ENCODE measurements at regions not wholly inside any gene's neighbourhood (a gene's known extent, or its start where the extent isn't known, plus 50 kb on each side); places are given as distances from the start of the nearest gene placed in this dataset.

- no peak overlapping the region for H3K4me2 ChIP-seq (ENCODE audit: low read length)
- no peak overlapping the region for H3K9ac ChIP-seq (ENCODE audit: low read depth, low read length)
- no peaks in the 10 kb centered on the region for H3K36me3 ChIP-seq (ENCODE audit: insufficient read depth, low read length)
- no peaks in the 10 kb centered on the region for H3K9me3 ChIP-seq (replicated peaks; ENCODE audit: low read length)
- no peak overlapping the region for H3K4me3 ChIP-seq (ENCODE audit: low read length)
- no peaks in the 10 kb centered on the region for H3K27me3 ChIP-seq (ENCODE audit: control insufficient read depth, insufficient read depth, low read length)
- no peaks in the 10 kb centered on the region for H3K4me1 ChIP-seq (ENCODE audit: control insufficient read depth, insufficient read depth, low read length)
These were observed 122.5 kb upstream of the SPHKAP start for GRCh38 chr2:228303960-228304359.

- no peak overlapping the region for H3K9ac ChIP-seq (ENCODE audit: low read depth, low read length)
- H3K4me2 ChIP-seq (ENCODE audit: low read length): no peak overlapping the region
- no peak overlapping the region for H3K4me3 ChIP-seq (ENCODE audit: low read length)
- no peaks in the 10 kb centered on the region for H3K9me3 ChIP-seq (replicated peaks; ENCODE audit: low read length)
- no peaks in the 10 kb centered on the region for H3K36me3 ChIP-seq (ENCODE audit: insufficient read depth, low read length)
- no peaks in the 10 kb centered on the region for H3K4me1 ChIP-seq (ENCODE audit: control insufficient read depth, insufficient read depth, low read length)
- no peaks in the 10 kb centered on the region for H3K27me3 ChIP-seq (ENCODE audit: control insufficient read depth, insufficient read depth, low read length)
These were observed 102.1 kb upstream of the SPHKAP start for GRCh38 chr2:228283491-228284171.

GRCh38 chr2:228282376-228282775 lies 100.9 kb upstream of the SPHKAP start:
- Histone ChIP-seq H3K9me3 (replicated peaks; ENCODE audit: low read length) (no peaks in the 10 kb centered on the region), H3K9ac (ENCODE audit: low read depth, low read length) (no peak overlapping the region), H3K4me3 (ENCODE audit: low read length) (no peak overlapping the region), H3K4me1 (ENCODE audit: control insufficient read depth, insufficient read depth, low read length) (no peaks in the 10 kb centered on the region), H3K27me3 (ENCODE audit: control insufficient read depth, insufficient read depth, low read length) (no peaks in the 10 kb centered on the region), H3K36me3 (ENCODE audit: insufficient read depth, low read length) (no peaks in the 10 kb centered on the region), H3K4me2 (ENCODE audit: low read length) (no peak overlapping the region)

GRCh38 chr2:228273159-228273558 lies 91.7 kb upstream of the SPHKAP start:
- no peaks in the 10 kb centered on the region for H3K27me3 ChIP-seq (ENCODE audit: control insufficient read depth, insufficient read depth, low read length)
- H3K4me3 ChIP-seq (ENCODE audit: low read length): no peak overlapping the region
- H3K4me2 ChIP-seq (ENCODE audit: low read length): no peak overlapping the region
- H3K9me3 ChIP-seq (replicated peaks; ENCODE audit: low read length): no peaks in the 10 kb centered on the region
- no peak overlapping the region for H3K9ac ChIP-seq (ENCODE audit: low read depth, low read length)
- H3K36me3 ChIP-seq (ENCODE audit: insufficient read depth, low read length): no peaks in the 10 kb centered on the region
- no peaks in the 10 kb centered on the region for H3K4me1 ChIP-seq (ENCODE audit: control insufficient read depth, insufficient read depth, low read length)

- Histone ChIP-seq H3K4me1 (ENCODE audit: control insufficient read depth, insufficient read depth, low read length) (no peaks in the 10 kb centered on the region), H3K27me3 (ENCODE audit: control insufficient read depth, insufficient read depth, low read length) (no peaks in the 10 kb centered on the region), H3K9ac (ENCODE audit: low read depth, low read length) (no peak overlapping the region), H3K36me3 (ENCODE audit: insufficient read depth, low read length) (no peaks in the 10 kb centered on the region), H3K9me3 (replicated peaks; ENCODE audit: low read length) (no peaks in the 10 kb centered on the region), H3K4me2 (ENCODE audit: low read length) (no peak overlapping the region), H3K4me3 (ENCODE audit: low read length) (no peak overlapping the region)
These were observed 87.9 kb upstream of the SPHKAP start for GRCh38 chr2:228269351-228269750.

- no peak overlapping the region for H3K9ac ChIP-seq (ENCODE audit: low read depth, low read length)
- H3K4me3 ChIP-seq (ENCODE audit: low read length): no peak overlapping the region
- no peaks in the 10 kb centered on the region for H3K4me1 ChIP-seq (ENCODE audit: control insufficient read depth, insufficient read depth, low read length)
- H3K36me3 ChIP-seq (ENCODE audit: insufficient read depth, low read length): no peaks in the 10 kb centered on the region
- H3K27me3 ChIP-seq (ENCODE audit: control insufficient read depth, insufficient read depth, low read length): no peaks in the 10 kb centered on the region
- H3K9me3 ChIP-seq (replicated peaks; ENCODE audit: low read length): no peaks in the 10 kb centered on the region
- no peak overlapping the region for H3K4me2 ChIP-seq (ENCODE audit: low read length)
These were observed 87.3 kb upstream of the SPHKAP start for GRCh38 chr2:228268756-228269155.

- Histone ChIP-seq H3K9ac (ENCODE audit: low read depth, low read length) (no peak overlapping the region), H3K27me3 (ENCODE audit: control insufficient read depth, insufficient read depth, low read length) (no peaks in the 10 kb centered on the region), H3K4me3 (ENCODE audit: low read length) (no peak overlapping the region), H3K9me3 (replicated peaks; ENCODE audit: low read length) (no peaks in the 10 kb centered on the region), H3K4me2 (ENCODE audit: low read length) (no peak overlapping the region), H3K36me3 (ENCODE audit: insufficient read depth, low read length) (no peaks in the 10 kb centered on the region), H3K4me1 (ENCODE audit: control insufficient read depth, insufficient read depth, low read length) (no peaks in the 10 kb centered on the region)
These were observed 86.8 kb upstream of the SPHKAP start for GRCh38 chr2:228268301-228268700.

GRCh38 chr2:228263156-228263555 lies 81.7 kb upstream of the SPHKAP start:
- H3K9me3 ChIP-seq (replicated peaks; ENCODE audit: low read length): no peaks in the 10 kb centered on the region
- no peaks in the 10 kb centered on the region for H3K4me1 ChIP-seq (ENCODE audit: control insufficient read depth, insufficient read depth, low read length)
- H3K9ac ChIP-seq (ENCODE audit: low read depth, low read length): no peak overlapping the region
- H3K36me3 ChIP-seq (ENCODE audit: insufficient read depth, low read length): no peaks in the 10 kb centered on the region
- no peak overlapping the region for H3K4me2 ChIP-seq (ENCODE audit: low read length)
- H3K4me3 ChIP-seq (ENCODE audit: low read length): no peak overlapping the region
- no peaks in the 10 kb centered on the region for H3K27me3 ChIP-seq (ENCODE audit: control insufficient read depth, insufficient read depth, low read length)

GRCh38 chr2:228261546-228261945 lies 80.1 kb upstream of the SPHKAP start:
- no peak overlapping the region for H3K4me3 ChIP-seq (ENCODE audit: low read length)
- no peaks in the 10 kb centered on the region for H3K4me1 ChIP-seq (ENCODE audit: control insufficient read depth, insufficient read depth, low read length)
- H3K9me3 ChIP-seq (replicated peaks; ENCODE audit: low read length): no peaks in the 10 kb centered on the region
- no peaks in the 10 kb centered on the region for H3K36me3 ChIP-seq (ENCODE audit: insufficient read depth, low read length)
- no peak overlapping the region for H3K9ac ChIP-seq (ENCODE audit: low read depth, low read length)
- no peaks in the 10 kb centered on the region for H3K27me3 ChIP-seq (ENCODE audit: control insufficient read depth, insufficient read depth, low read length)
- no peak overlapping the region for H3K4me2 ChIP-seq (ENCODE audit: low read length)

GRCh38 chr2:228257379-228257778 lies 75.9 kb upstream of the SPHKAP start:
- Histone ChIP-seq H3K4me1 (ENCODE audit: control insufficient read depth, insufficient read depth, low read length) (no peaks in the 10 kb centered on the region), H3K9me3 (replicated peaks; ENCODE audit: low read length) (no peaks in the 10 kb centered on the region), H3K27me3 (ENCODE audit: control insufficient read depth, insufficient read depth, low read length) (no peaks in the 10 kb centered on the region), H3K9ac (ENCODE audit: low read depth, low read length) (no peak overlapping the region), H3K4me3 (ENCODE audit: low read length) (no peak overlapping the region), H3K36me3 (ENCODE audit: insufficient read depth, low read length) (no peaks in the 10 kb centered on the region), H3K4me2 (ENCODE audit: low read length) (no peak overlapping the region)

GRCh38 chr2:228253752-228254151 lies 72.3 kb upstream of the SPHKAP start:
- Histone ChIP-seq H3K4me2 (ENCODE audit: low read length) (no peak overlapping the region), H3K9me3 (replicated peaks; ENCODE audit: low read length) (no peaks in the 10 kb centered on the region), H3K4me3 (ENCODE audit: low read length) (no peak overlapping the region), H3K4me1 (ENCODE audit: control insufficient read depth, insufficient read depth, low read length) (no peaks in the 10 kb centered on the region), H3K9ac (ENCODE audit: low read depth, low read length) (no peak overlapping the region), H3K36me3 (ENCODE audit: insufficient read depth, low read length) (no peaks in the 10 kb centered on the region), H3K27me3 (ENCODE audit: control insufficient read depth, insufficient read depth, low read length) (no peaks in the 10 kb centered on the region)

- H3K4me1 ChIP-seq (ENCODE audit: control insufficient read depth, insufficient read depth, low read length): no peaks in the 10 kb centered on the region
These were observed 65.8 kb upstream of the SPHKAP start for GRCh38 chr2:228247335-228247734.

More at GRCh38 chr2:228247335-228247734, 65.8 kb upstream of the SPHKAP start:
- H3K9ac ChIP-seq (ENCODE audit: low read depth, low read length): no peak overlapping the region
- H3K27me3 ChIP-seq (ENCODE audit: control insufficient read depth, insufficient read depth, low read length): no peaks in the 10 kb centered on the region
- H3K9me3 ChIP-seq (replicated peaks; ENCODE audit: low read length): no peaks in the 10 kb centered on the region
- H3K4me2 ChIP-seq (ENCODE audit: low read length): no peak overlapping the region
- H3K4me3 ChIP-seq (ENCODE audit: low read length): no peak overlapping the region
- H3K36me3 ChIP-seq (ENCODE audit: insufficient read depth, low read length): no peaks in the 10 kb centered on the region
